ENCODE measurements at regions not wholly inside any gene's neighbourhood (a gene's known extent, or its start where the extent isn't known, plus 50 kb on each side); places are given as distances from the start of the nearest gene placed in this dataset.
"Not testable (repeated sequence)": the region's sequence is repeated elsewhere in the genome, so short reads cannot be mapped to it uniquely, and the experiment has no call there.

GRCh38 chr13:48876289-48876688 is 99.4 kb upstream of the FNDC3A start:
- Histone ChIP-seq H3K4me3 (ENCODE audit: low read depth in 1 of 2, low read length in 2 of 2) (no peak overlapping the region), H3K4me1 (ENCODE audit: control insufficient read depth in 1 of 2, insufficient read depth in 2 of 2, low read length in 2 of 2) (peaks cover 0 to 7% of the 10 kb centered on the region in 2 donors), H3K36me3 (ENCODE audit: control insufficient read depth in 1 of 2, insufficient read depth in 2 of 2, low read length in 2 of 2) (no peaks in the 10 kb centered on the region), H3K9me3 (ENCODE audit: control insufficient read depth in 1 of 2, low read length in 2 of 2) (no peaks in the 10 kb centered on the region), H3K9ac (ENCODE audit: low read depth in 1 of 2, low read length in 2 of 2) (no peak overlapping the region), H3K27me3 (ENCODE audit: control insufficient read depth in 1 of 2, insufficient read depth in 2 of 2, low read length in 2 of 2) (peaks cover 3 to 10% of the 10 kb centered on the region in 2 donors), H3K27ac (ENCODE audit: low read depth, low read length) (no peak overlapping the region)

- H3K4me3 ChIP-seq (ENCODE audit: low read depth in 1 of 2, low read length in 2 of 2), result no peak overlapping the region
- no peaks in the 10 kb centered on the region for H3K4me1 ChIP-seq (ENCODE audit: control insufficient read depth in 1 of 2, insufficient read depth in 2 of 2, low read length in 2 of 2)
- H3K27me3 ChIP-seq (ENCODE audit: control insufficient read depth in 1 of 2, insufficient read depth in 2 of 2, low read length in 2 of 2), result peaks cover 3 to 10% of the 10 kb centered on the region in 2 donors
- no peaks in the 10 kb centered on the region for H3K36me3 ChIP-seq (ENCODE audit: control insufficient read depth in 1 of 2, insufficient read depth in 2 of 2, low read length in 2 of 2)
- H3K9me3 ChIP-seq (ENCODE audit: control insufficient read depth in 1 of 2, low read length in 2 of 2), result no peaks in the 10 kb centered on the region
- no peak overlapping the region for H3K27ac ChIP-seq (ENCODE audit: low read depth, low read length)
- H3K9ac ChIP-seq (ENCODE audit: low read depth in 1 of 2, low read length in 2 of 2), result no peak overlapping the region
Measured at GRCh38 chr13:48879432-48879831, 96.3 kb upstream of the FNDC3A start.

DNA sequence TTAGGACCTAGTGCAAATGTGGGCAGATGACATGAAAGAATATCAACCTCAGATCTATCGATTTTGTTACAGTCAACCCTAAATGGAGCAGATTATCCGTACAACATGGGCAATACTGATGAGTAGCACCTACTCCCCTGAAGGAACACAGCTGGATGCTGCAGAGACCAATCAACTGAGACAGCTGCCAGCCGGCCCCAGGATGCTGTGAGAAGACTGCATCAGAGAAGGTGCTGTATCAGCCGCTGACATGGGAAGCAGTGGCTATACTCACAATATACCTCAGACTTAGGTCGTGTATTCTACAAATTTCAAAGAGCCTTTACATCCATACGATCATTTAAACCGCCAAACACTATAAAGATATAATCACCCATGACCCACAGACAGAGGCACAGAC is 95.9 kb upstream of the FNDC3A start:
- no peak overlapping the region for H3K27ac ChIP-seq (ENCODE audit: low read depth, low read length)
- H3K36me3 ChIP-seq (ENCODE audit: control insufficient read depth in 1 of 2, insufficient read depth in 2 of 2, low read length in 2 of 2), result no peaks in the 10 kb centered on the region
- H3K9me3 ChIP-seq (ENCODE audit: control insufficient read depth in 1 of 2, low read length in 2 of 2), result no peaks in the 10 kb centered on the region
- no peak overlapping the region for H3K4me3 ChIP-seq (ENCODE audit: low read depth in 1 of 2, low read length in 2 of 2)
- no peak overlapping the region for H3K9ac ChIP-seq (ENCODE audit: low read depth in 1 of 2, low read length in 2 of 2)
- no peaks in the 10 kb centered on the region for H3K4me1 ChIP-seq (ENCODE audit: control insufficient read depth in 1 of 2, insufficient read depth in 2 of 2, low read length in 2 of 2)
- peaks cover 3 to 10% of the 10 kb centered on the region in 2 donors for H3K27me3 ChIP-seq (ENCODE audit: control insufficient read depth in 1 of 2, insufficient read depth in 2 of 2, low read length in 2 of 2)

DNA sequence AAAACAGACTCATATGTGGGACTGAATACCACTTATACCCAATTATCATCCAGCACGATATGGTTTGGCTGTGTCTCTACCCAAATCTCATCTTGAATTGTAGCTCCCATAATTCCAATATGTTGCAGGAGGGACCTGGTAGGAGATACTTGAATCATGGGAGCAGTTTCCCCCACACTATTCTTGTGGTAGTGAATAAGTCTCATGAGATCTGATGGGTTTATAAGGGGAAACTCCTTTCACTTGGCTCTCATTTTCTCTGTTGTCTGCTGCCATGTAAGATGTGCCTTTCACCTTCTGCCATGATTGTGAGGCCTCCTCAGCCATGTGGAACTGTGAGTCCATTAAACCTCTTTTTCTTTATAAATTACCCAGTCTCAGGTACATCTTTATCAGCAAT is 91.9 kb upstream of the FNDC3A start:
- H3K4me3 ChIP-seq (ENCODE audit: low read depth in 1 of 2, low read length in 2 of 2); H3K9ac ChIP-seq (ENCODE audit: low read depth in 1 of 2, low read length in 2 of 2); H3K27ac ChIP-seq (ENCODE audit: low read depth, low read length); H3K27me3 ChIP-seq (ENCODE audit: control insufficient read depth in 1 of 2, insufficient read depth in 2 of 2, low read length in 2 of 2); H3K9me3 ChIP-seq (ENCODE audit: control insufficient read depth in 1 of 2, low read length in 2 of 2); H3K4me1 ChIP-seq (ENCODE audit: control insufficient read depth in 1 of 2, insufficient read depth in 2 of 2, low read length in 2 of 2); H3K36me3 ChIP-seq (ENCODE audit: control insufficient read depth in 1 of 2, insufficient read depth in 2 of 2, low read length in 2 of 2): not testable (repeated sequence)

- no peak overlapping the region for H3K4me3 ChIP-seq (ENCODE audit: low read depth in 1 of 2, low read length in 2 of 2)
- H3K27ac ChIP-seq (ENCODE audit: low read depth, low read length), result no peak overlapping the region
- no peaks in the 10 kb centered on the region for H3K36me3 ChIP-seq (ENCODE audit: control insufficient read depth in 1 of 2, insufficient read depth in 2 of 2, low read length in 2 of 2)
- H3K9me3 ChIP-seq (ENCODE audit: control insufficient read depth in 1 of 2, low read length in 2 of 2), result no peaks in the 10 kb centered on the region
- no peaks in the 10 kb centered on the region for H3K4me1 ChIP-seq (ENCODE audit: control insufficient read depth in 1 of 2, insufficient read depth in 2 of 2, low read length in 2 of 2)
- H3K9ac ChIP-seq (ENCODE audit: low read depth in 1 of 2, low read length in 2 of 2), result no peak overlapping the region
- H3K27me3 ChIP-seq (ENCODE audit: control insufficient read depth in 1 of 2, insufficient read depth in 2 of 2, low read length in 2 of 2), result no peaks in the 10 kb centered on the region
Measured at GRCh38 chr13:48885027-48885395, 90.7 kb upstream of the FNDC3A start.

DNA sequence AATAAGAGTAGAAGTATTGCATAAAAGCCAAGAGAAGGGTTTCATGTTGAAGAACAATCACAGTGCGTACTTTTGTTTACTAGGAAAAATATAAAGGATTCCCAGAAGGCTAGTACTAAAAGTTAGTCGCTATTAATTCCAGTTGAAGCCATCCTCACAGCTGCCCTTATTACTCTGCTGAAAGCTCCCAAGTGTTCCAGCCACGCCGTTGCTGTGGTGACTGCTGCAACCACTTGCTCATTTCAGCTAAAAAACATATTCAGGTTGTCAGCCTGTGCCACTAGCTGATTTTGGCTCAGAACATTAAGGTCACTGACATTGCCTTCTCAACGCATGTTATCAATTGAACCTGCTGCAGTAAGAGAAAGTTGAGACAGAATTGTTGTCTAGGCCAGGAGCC is 87.1 kb upstream of the FNDC3A start:
- Histone ChIP-seq H3K36me3 (ENCODE audit: control insufficient read depth in 1 of 2, insufficient read depth in 2 of 2, low read length in 2 of 2) (no peaks in the 10 kb centered on the region), H3K27me3 (ENCODE audit: control insufficient read depth in 1 of 2, insufficient read depth in 2 of 2, low read length in 2 of 2) (no peaks in the 10 kb centered on the region), H3K9me3 (ENCODE audit: control insufficient read depth in 1 of 2, low read length in 2 of 2) (no peaks in the 10 kb centered on the region), H3K9ac (ENCODE audit: low read depth in 1 of 2, low read length in 2 of 2) (no peak overlapping the region), H3K4me1 (ENCODE audit: control insufficient read depth in 1 of 2, insufficient read depth in 2 of 2, low read length in 2 of 2) (no peaks in the 10 kb centered on the region), H3K4me3 (ENCODE audit: low read depth in 1 of 2, low read length in 2 of 2) (no peak overlapping the region), H3K27ac (ENCODE audit: low read depth, low read length) (no peak overlapping the region)

- H3K9me3 ChIP-seq (ENCODE audit: control insufficient read depth in 1 of 2, low read length in 2 of 2), result no peaks in the 10 kb centered on the region
- no peak overlapping the region for H3K27ac ChIP-seq (ENCODE audit: low read depth, low read length)
- no peak overlapping the region for H3K4me3 ChIP-seq (ENCODE audit: low read depth in 1 of 2, low read length in 2 of 2)
- H3K27me3 ChIP-seq (ENCODE audit: control insufficient read depth in 1 of 2, insufficient read depth in 2 of 2, low read length in 2 of 2), result no peaks in the 10 kb centered on the region
- no peak overlapping the region for H3K9ac ChIP-seq (ENCODE audit: low read depth in 1 of 2, low read length in 2 of 2)
- no peaks in the 10 kb centered on the region for H3K4me1 ChIP-seq (ENCODE audit: control insufficient read depth in 1 of 2, insufficient read depth in 2 of 2, low read length in 2 of 2)
- H3K36me3 ChIP-seq (ENCODE audit: control insufficient read depth in 1 of 2, insufficient read depth in 2 of 2, low read length in 2 of 2), result no peaks in the 10 kb centered on the region
Measured at GRCh38 chr13:48890391-48890790, 85.3 kb upstream of the FNDC3A start.

DNA sequence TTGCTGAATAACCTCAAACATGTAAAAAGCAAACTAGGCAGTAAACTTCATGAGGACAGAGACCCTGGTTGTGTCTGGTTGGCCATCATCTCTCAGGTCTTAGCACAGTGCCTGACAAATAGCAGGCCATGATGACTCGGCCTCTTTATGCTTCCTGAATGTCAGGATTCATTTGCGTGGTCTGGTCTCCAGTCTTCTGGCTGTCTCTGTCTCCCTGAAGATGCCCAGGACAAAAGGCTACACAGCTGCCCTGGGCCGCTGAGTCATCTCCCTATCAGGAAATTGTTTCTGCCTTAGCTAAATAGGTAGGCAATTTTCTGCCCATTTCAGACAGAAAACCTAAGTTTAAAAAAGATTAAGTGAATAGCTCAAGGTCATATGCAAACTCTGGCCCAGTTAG is 84.1 kb upstream of the FNDC3A start:
- Histone ChIP-seq H3K4me1 (ENCODE audit: control insufficient read depth in 1 of 2, insufficient read depth in 2 of 2, low read length in 2 of 2) (no peaks in the 10 kb centered on the region), H3K4me3 (ENCODE audit: low read depth in 1 of 2, low read length in 2 of 2) (no peak overlapping the region), H3K9me3 (ENCODE audit: control insufficient read depth in 1 of 2, low read length in 2 of 2) (no peaks in the 10 kb centered on the region), H3K27ac (ENCODE audit: low read depth, low read length) (no peak overlapping the region), H3K36me3 (ENCODE audit: control insufficient read depth in 1 of 2, insufficient read depth in 2 of 2, low read length in 2 of 2) (no peaks in the 10 kb centered on the region), H3K9ac (ENCODE audit: low read depth in 1 of 2, low read length in 2 of 2) (no peak overlapping the region), H3K27me3 (ENCODE audit: control insufficient read depth in 1 of 2, insufficient read depth in 2 of 2, low read length in 2 of 2) (no peaks in the 10 kb centered on the region)

- Histone ChIP-seq H3K27me3 (ENCODE audit: control insufficient read depth in 1 of 2, insufficient read depth in 2 of 2, low read length in 2 of 2) (no peaks in the 10 kb centered on the region), H3K4me3 (ENCODE audit: low read depth in 1 of 2, low read length in 2 of 2) (no peak overlapping the region), H3K36me3 (ENCODE audit: control insufficient read depth in 1 of 2, insufficient read depth in 2 of 2, low read length in 2 of 2) (no peaks in the 10 kb centered on the region), H3K4me1 (ENCODE audit: control insufficient read depth in 1 of 2, insufficient read depth in 2 of 2, low read length in 2 of 2) (no peaks in the 10 kb centered on the region), H3K27ac (ENCODE audit: low read depth, low read length) (no peak overlapping the region), H3K9ac (ENCODE audit: low read depth in 1 of 2, low read length in 2 of 2) (no peak overlapping the region), H3K9me3 (ENCODE audit: control insufficient read depth in 1 of 2, low read length in 2 of 2) (no peaks in the 10 kb centered on the region)
Measured at GRCh38 chr13:48892053-48892687, 83.5 kb upstream of the FNDC3A start.

DNA sequence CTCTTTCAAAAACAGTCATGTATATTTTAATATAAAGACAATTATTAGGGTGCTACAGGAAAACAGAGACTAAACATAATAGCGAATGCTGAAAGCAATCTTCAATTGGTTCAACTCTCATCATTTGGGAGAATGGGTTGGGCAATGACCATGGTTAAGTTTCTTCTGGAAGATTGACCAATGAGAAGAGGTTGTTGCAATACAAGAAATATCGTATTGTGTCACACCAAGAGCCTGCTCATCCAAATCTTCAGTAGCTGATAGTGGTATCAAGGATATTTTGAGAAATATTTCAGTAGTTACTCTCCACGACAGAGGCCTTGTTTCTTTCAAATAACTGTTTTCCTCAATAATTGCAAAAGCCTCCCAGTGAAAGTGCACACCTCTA is 83.0 kb upstream of the FNDC3A start:
- H3K4me1 ChIP-seq (ENCODE audit: control insufficient read depth in 1 of 2, insufficient read depth in 2 of 2, low read length in 2 of 2), result no peaks in the 10 kb centered on the region
- H3K27me3 ChIP-seq (ENCODE audit: control insufficient read depth in 1 of 2, insufficient read depth in 2 of 2, low read length in 2 of 2), result no peaks in the 10 kb centered on the region
- no peaks in the 10 kb centered on the region for H3K9me3 ChIP-seq (ENCODE audit: control insufficient read depth in 1 of 2, low read length in 2 of 2)
- H3K27ac ChIP-seq (ENCODE audit: low read depth, low read length), result no peak overlapping the region
- H3K4me3 ChIP-seq (ENCODE audit: low read depth in 1 of 2, low read length in 2 of 2), result no peak overlapping the region
- H3K36me3 ChIP-seq (ENCODE audit: control insufficient read depth in 1 of 2, insufficient read depth in 2 of 2, low read length in 2 of 2), result no peaks in the 10 kb centered on the region
- H3K9ac ChIP-seq (ENCODE audit: low read depth in 1 of 2, low read length in 2 of 2), result no peak overlapping the region

DNA sequence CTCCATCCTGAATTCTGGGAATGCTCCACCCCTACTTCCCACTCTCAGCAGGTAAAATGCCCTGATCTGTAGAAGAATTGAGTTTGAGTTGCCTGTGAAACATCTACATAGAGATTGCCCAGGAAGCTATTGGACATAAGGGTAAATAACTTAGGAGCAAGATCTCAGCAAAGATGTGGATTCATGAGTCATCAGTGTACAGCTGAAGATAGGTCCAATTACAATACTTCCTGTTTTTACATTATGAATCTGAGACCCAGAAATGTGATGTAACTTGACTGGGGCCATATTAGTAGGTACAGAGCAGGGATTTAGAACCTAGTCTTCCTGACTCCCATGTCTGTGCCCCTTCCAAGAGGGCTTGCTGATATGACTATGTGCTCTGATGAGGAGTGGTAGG is 79.4 kb upstream of the FNDC3A start:
- Histone ChIP-seq H3K27ac (ENCODE audit: low read depth, low read length) (no peak overlapping the region), H3K27me3 (ENCODE audit: control insufficient read depth in 1 of 2, insufficient read depth in 2 of 2, low read length in 2 of 2) (no peaks in the 10 kb centered on the region), H3K4me3 (ENCODE audit: low read depth in 1 of 2, low read length in 2 of 2) (no peak overlapping the region), H3K9me3 (ENCODE audit: control insufficient read depth in 1 of 2, low read length in 2 of 2) (no peaks in the 10 kb centered on the region), H3K4me1 (ENCODE audit: control insufficient read depth in 1 of 2, insufficient read depth in 2 of 2, low read length in 2 of 2) (no peaks in the 10 kb centered on the region), H3K36me3 (ENCODE audit: control insufficient read depth in 1 of 2, insufficient read depth in 2 of 2, low read length in 2 of 2) (no peaks in the 10 kb centered on the region), H3K9ac (ENCODE audit: low read depth in 1 of 2, low read length in 2 of 2) (no peak overlapping the region)

Measured in duodenal mucosa (tissue), 2 donors.